ENCODE measurements at regions not wholly inside any gene's neighbourhood (a gene's known extent, or its start where the extent isn't known, plus 50 kb on each side); places are given as distances from the start of the nearest gene placed in this dataset.

GRCh38 chr11:110912437-110912836, 200.2 kb upstream of the ARHGAP20 start:
- FAIRE-seq = peak; percentile 4

DNA sequence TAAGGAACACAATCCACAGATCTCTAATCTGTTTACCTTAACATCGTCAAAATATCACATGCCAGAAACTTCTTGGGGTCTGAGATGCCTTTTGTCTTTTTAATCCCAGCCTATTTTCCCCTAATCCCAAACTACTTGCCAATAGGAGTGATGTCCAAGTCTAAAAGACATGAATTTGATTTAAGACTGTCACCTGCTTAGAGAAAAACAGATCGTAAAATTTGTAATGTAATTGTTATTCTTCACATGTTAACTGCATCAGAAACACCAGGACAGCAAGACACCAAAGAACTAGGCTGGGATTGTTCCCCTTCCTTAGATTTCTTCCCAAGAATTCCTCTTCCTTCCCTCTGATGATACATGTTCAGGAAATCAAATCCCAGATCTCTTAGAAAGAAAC, 198.1 kb upstream of the ARHGAP20 start:
- peak; percentile 15 for FAIRE-seq

DNA sequence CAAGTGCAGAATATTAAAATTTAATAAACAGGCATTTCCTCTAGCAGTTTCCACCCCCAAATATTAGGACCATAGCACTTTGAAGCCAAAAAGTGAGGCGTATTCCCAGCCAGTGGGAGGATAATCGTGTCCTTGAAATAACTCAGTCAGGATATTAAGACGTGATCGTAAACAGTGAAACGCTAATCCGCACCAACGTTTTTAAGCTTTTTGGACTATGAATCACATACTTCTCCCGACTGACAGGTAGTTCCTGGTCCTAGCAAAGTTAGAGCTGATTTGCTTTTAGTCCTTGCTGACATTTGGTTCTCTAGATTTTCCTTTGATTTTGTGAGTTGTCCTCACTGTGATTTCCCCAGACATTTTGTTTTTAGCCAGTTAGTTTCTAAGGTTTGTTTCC, 197.1 kb upstream of the ARHGAP20 start:
- no peak for FAIRE-seq

DNA sequence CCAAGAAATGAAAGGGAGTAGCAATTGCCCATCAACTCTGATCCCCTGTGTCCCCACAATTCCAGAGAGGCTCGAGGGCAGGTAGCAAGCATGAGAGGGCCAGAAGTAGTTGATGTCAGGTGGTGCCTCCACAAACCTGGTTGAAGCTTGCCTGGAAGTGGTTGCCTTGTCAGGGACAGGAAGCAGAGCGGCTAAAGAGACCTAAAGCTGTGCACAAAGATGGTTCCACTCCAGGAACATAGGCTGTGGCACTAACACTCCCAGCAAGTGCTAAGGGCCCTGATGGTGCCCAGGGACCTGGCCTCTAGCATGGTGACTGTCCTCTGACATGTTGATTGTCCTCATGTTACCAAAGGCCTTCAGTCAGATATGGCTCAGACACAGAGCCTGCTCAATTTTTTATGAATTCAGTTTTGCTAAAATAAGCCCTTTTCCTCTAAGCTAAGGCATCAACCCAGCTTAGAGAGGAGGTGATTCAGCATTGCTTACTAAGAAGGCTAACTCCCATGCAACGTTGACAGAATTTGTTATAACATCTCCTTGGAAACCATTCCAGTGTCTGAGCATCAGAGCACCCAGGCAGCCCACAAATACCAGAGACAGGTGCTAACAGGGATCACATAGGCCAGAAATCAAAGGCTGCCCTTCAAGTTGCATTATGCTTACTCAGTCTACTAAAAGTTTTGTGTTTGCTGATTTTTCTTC, 196.3 kb upstream of the ARHGAP20 start:
- no peak for FAIRE-seq

DNA sequence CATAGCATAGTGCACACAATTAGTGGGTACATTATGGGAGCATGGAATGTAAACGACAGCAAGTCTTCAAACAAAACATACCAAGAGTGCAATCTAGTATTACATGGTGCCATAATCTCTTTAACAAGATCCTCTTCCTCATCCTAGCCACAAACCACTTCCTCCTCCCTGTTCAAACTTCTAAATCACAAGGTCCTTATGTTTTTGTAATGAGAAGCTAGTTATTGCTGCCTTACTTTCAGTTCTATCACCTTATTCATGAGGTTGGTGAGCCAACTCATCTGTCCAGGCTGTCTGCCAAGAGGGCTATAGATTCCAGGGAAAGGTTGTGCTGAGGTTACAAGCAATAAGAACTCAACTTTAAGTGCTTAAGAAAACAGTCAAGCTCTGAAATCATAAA, 195.4 kb upstream of the ARHGAP20 start:
- FAIRE-seq = no peak

GRCh38 chr11:110903830-110904229, 191.6 kb upstream of the ARHGAP20 start:
- no peak for FAIRE-seq

DNA sequence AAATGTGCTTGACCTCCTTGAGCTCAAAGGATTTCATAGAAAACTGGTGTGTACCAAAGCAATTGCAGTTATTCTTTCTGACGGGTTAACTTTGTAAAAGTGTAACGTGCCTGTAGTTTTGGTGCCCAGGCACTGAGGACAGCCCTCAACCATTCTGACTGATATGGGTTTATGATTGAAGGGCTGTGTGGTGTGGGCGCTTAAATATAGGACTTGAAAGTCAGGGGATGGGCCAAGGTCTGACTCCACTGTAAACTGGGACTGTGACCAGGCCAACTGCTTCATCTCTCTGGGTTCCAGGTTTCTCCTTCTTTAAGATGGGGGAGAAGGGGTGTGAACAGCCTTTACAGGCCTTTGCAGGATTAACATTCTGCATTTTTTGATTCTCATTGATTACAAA, 191.1 kb upstream of the ARHGAP20 start:
- FAIRE-seq = no peak

GRCh38 chr11:110901441-110901840, 189.2 kb upstream of the ARHGAP20 start:
- no peak for FAIRE-seq

- no peak for FAIRE-seq
These were observed 188.2 kb upstream of the ARHGAP20 start for GRCh38 chr11:110900426-110900825.

DNA sequence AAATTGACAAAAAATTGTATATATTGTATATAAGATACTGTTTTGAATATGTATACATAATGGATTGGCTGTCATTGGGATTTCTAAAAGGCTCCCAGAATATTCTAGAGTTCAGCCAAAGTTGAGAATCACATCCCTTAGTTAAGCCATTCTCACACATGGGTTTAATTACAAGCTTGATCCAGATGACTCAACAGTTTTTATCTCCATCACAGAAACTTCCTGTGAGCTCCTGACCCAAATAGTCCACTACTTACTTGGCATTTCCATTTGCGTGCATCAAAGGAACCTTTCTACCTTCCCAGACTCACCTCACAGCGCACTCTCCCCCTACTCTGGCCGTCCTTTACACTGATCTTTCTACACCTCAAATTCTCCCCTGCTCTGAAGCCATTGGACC, 184.8 kb upstream of the ARHGAP20 start:
- peak; percentile 70 for FAIRE-seq

GRCh38 chr11:110896358-110896757, 184.1 kb upstream of the ARHGAP20 start:
- no peak for FAIRE-seq

- no peak for FAIRE-seq
These were observed 182.0 kb upstream of the ARHGAP20 start for GRCh38 chr11:110894224-110894623.

DNA sequence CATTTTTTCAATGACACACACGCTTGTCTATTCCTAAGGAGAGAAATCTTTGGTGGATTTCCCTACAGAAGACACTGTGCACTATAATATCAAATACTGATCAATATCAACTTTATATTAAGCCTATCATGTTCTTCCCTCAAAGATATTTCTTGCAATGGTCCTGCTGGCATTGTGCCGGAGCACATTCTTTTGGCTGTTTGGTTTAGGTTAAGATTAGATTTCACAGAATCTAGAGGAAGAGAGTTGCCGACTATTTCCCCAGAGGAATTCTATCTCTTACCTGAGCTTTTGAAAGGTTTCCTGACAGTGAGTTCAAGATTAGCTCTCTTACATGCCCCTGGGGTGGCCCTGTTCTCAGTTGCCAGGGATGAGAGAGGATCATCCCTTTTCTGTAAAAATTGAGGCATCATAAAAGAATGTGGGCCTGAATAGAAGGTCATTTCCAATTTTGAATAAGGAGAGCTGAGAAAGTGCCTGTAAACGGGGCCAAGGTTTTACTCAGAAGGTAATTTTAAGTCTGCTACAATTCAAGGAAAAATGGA, 180.6 kb upstream of the ARHGAP20 start:
- FAIRE-seq = no peak

DNA sequence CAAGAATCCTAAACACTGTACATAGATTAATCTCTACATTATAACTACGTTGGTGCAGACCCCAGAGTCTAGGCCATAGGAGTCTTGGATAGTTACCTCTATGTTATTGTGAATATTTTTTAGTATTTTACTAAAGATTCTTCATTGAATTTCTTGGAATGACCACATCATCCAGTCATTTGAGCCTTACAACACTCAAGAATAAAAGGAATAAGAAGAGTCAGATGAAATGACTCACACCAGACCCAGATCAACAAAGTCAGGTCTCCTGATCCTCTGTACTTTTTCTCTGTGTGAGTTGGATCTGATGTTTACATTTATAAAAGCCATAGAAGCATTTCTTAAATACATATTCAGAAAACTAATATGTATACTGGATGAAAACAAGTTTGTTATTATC, 179.2 kb upstream of the ARHGAP20 start:
- FAIRE-seq = no peak

GRCh38 chr11:110890995-110891394, 178.8 kb upstream of the ARHGAP20 start:
- FAIRE-seq = no peak

- peak; percentile 26 for FAIRE-seq
These were observed 174.2 kb upstream of the ARHGAP20 start for GRCh38 chr11:110886288-110886970.

- FAIRE-seq = no peak
These were observed 171.0 kb upstream of the ARHGAP20 start for GRCh38 chr11:110883256-110883655.

DNA sequence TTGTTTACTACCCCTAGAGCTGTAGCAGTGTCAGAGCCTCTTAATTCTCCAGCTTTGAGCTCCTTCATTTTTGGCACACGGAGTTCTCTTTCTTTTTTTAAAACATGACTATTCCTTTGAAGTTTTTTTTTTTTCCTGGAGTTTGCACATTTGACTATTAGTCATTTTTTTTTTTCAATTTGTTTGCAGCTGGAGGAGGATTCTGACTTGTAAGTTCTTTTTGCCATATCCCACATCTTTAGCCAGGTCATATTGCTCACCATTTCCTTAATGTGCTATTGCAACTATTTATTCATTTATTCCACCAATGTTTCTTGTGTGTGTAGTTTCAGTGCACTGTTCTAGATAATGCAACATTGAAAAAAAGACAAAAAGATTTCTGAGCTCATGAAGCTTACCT, 166.3 kb upstream of the ARHGAP20 start:
- peak; percentile 100 for FAIRE-seq

DNA sequence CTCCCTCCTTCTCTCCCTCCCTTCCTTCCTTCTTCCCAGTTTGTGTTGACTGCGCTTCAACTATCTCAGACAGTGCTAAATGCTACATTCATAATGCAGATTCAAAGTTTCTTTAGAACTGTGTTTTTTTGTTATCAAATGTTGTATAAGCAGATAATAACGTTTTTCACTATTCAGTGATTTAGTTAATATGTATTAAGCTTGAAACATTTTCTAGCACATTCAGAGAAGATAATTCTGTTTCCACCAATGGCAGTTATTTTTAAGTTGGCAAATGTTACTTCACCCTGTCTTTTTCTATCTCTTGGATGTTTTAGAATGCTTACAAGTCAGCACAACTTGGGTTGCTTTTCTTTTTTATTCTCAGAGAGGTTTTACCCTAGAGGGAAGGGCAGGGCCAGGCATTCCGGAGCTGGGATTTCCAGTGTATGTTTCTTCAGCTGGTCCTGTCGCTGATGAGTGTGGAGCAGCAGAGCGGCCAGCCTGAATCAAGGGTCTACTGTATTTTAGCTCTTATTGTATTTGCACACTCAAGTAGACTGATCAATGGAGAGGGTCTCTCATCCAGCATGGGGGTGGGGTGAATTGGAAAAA, 162.3 kb upstream of the ARHGAP20 start:
- no peak for FAIRE-seq

DNA sequence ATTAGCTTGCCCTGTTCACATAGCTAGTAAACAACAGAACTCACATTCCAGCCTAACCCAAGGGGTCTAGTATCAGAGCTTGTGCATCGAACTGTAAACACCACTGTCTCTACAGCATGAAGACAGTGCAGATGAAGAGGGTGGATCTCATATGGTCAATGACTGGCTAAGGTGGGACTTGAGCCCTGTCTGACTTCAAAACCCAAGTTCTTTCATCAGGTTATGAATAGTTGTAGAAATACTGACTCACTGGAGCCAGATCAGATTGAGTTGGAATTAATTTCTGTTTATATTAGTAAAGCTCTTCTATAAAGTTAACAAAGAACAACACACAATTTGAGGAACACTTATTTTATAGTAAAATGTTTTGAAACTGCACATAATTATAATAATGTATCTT, 161.7 kb upstream of the ARHGAP20 start:
- FAIRE-seq = no peak

DNA sequence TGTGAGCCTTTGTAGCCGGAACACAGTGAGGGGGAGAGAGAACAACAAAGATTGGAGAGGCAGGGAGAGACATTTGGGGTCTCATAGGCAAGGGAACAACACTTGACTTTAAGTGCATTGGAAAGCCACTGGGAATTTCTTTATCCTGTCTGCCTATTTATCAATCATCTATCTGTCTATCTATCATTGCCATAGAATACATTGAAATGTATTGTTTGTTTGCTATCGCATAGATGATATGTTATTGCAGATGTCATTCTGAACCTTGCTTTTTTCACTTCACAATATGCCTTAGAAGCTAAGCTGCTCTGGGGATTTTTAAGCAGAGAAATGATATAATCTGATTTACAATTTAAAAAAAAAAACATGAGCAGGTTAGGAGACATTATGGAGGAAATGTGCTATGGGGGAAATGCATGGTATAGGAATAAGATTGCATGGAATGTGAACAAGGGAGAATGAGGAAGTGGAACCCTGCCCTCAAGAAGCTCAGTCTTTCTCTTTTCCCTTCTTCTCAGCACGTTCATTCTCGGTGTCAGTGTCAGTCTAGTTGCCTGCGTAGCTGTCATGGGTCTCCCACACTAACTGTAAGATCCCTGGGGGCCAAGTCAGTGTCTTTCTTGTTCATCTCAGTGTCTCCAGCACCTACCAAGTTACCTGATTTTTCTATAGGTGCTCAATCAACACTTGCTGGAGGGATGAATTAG, 158.7 kb upstream of the ARHGAP20 start:
- FAIRE-seq = no peak

GRCh38 chr11:110867951-110868350, 155.7 kb upstream of the ARHGAP20 start:
- FAIRE-seq = no peak

- FAIRE-seq = no peak
These were observed 153.8 kb upstream of the ARHGAP20 start for GRCh38 chr11:110866081-110866480.

Data from endometrium (tissue), 2 donors.